GM12872 (cell line): ENCODE measurements at regions not wholly inside any gene's neighbourhood (a gene's known extent, or its start where the extent isn't known, plus 50 kb on each side); places are given as distances from the start of the nearest gene placed in this dataset.

Experiments used
- CTCF ChIP-seq: IDR thresholded peaks from 3 replicates; pipeline ENCODE4 v1.5.1; 2011; ENCODE audit warnings: low read depth, mild to moderate bottlenecking, low read length, moderate library complexity; ENCODE audit not compliant: insufficient read depth

- TF ChIP-seq CTCF = no peak
These were observed 1394.5 kb downstream of the EPHA7 start for GRCh38 chr6:92024881-92025280.

GRCh38 chr6:92024110-92024509, 1395.2 kb downstream of the EPHA7 start:
- no peak for TF ChIP-seq CTCF

- TF ChIP-seq CTCF = no peak
These were observed 1395.9 kb downstream of the EPHA7 start for GRCh38 chr6:92023410-92023966.

GRCh38 chr6:92011681-92012245, 1407.6 kb downstream of the EPHA7 start:
- no peak for TF ChIP-seq CTCF

- TF ChIP-seq CTCF = no peak
These were observed 1410.4 kb downstream of the EPHA7 start for GRCh38 chr6:92008757-92009502.

GRCh38 chr6:92000112-92000511, 1413.2 kb upstream of the MAP3K7 start:
- no peak for TF ChIP-seq CTCF

- no peak for TF ChIP-seq CTCF
These were observed 1407.9 kb upstream of the MAP3K7 start for GRCh38 chr6:91994787-91995186.
